ENCODE measurements at regions not wholly inside any gene's neighbourhood (a gene's known extent, or its start where the extent isn't known, plus 50 kb on each side); places are given as distances from the start of the nearest gene placed in this dataset.

DNA sequence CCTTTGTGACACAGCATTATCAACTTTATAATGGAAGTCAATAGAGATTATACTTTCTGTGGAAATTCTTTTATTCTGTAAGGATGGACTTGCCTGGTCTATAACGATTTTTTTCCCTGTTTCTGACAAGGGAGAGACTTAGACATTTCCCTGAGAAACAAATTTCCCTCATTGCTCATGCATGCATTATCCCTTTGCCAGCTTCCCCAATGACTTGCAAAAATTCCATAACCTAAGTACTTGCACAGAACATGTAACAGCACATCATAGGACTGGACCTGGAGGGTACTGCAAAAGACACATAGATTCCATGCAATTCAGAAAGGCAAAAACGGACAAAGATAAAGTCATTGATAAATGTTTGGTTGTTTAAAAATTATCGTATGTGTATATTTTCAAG lies 166.7 kb downstream of the FHIP1A start:
- Mint-ChIP-seq H3K9me3 (ENCODE audit: low read depth) (no peaks in the 10 kb centered on the region), H3K27ac (no peak overlapping the region), H3K36me3 (ENCODE audit: insufficient read depth) (peaks cover 10% of the 10 kb centered on the region), H3K4me3 (ENCODE audit: low read depth) (no peak overlapping the region), H3K4me1 (ENCODE audit: low read depth) (no peaks in the 10 kb centered on the region), H3K27me3 (no peaks in the 10 kb centered on the region)
- TF ChIP-seq, protein P1, sequence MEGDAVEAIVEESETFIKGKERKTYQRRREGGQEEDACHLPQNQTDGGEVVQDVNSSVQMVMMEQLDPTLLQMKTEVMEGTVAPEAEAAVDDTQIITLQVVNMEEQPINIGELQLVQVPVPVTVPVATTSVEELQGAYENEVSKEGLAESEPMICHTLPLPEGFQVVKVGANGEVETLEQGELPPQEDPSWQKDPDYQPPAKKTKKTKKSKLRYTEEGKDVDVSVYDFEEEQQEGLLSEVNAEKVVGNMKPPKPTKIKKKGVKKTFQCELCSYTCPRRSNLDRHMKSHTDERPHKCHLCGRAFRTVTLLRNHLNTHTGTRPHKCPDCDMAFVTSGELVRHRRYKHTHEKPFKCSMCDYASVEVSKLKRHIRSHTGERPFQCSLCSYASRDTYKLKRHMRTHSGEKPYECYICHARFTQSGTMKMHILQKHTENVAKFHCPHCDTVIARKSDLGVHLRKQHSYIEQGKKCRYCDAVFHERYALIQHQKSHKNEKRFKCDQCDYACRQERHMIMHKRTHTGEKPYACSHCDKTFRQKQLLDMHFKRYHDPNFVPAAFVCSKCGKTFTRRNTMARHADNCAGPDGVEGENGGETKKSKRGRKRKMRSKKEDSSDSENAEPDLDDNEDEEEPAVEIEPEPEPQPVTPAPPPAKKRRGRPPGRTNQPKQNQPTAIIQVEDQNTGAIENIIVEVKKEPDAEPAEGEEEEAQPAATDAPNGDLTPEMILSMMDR (IDR thresholded peaks at IDR 0.05; ENCODE audit: unreplicated experiment) = no peak
- no peak for DNase-seq (ENCODE audit: low spot score, unreplicated experiment)

DNA sequence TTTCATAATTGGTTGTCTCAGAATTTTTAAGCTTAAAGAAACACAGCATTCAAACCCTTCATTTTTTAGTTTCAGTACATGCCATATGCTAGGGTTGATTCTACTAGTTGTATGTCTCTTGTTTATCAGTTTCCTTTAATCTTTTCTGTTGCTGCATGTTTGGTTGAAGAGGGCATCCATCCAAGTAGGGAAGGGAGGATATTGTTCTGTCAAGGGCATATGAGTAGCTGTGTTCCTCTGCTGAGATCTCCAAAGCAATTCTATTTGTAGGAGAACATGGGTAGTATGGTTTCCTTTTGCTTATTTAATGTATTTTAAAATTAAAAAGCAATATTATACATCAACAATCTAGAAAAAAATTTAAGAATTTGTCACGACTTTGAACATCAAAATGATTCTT lies 167.7 kb downstream of the FHIP1A start:
- no peak overlapping the region for H3K4me3 Mint-ChIP-seq (ENCODE audit: low read depth)
- H3K4me1 Mint-ChIP-seq (ENCODE audit: low read depth) = no peaks in the 10 kb centered on the region
- DNase-seq (ENCODE audit: low spot score, unreplicated experiment) = no peak
- no peak overlapping the region for H3K27ac Mint-ChIP-seq
- H3K36me3 Mint-ChIP-seq (ENCODE audit: insufficient read depth) = peaks cover 10% of the 10 kb centered on the region
- TF ChIP-seq, protein P1 (IDR thresholded peaks at IDR 0.05; ENCODE audit: unreplicated experiment) = no peak
- no peaks in the 10 kb centered on the region for H3K27me3 Mint-ChIP-seq
- H3K9me3 Mint-ChIP-seq (ENCODE audit: low read depth) = no peaks in the 10 kb centered on the region

DNA sequence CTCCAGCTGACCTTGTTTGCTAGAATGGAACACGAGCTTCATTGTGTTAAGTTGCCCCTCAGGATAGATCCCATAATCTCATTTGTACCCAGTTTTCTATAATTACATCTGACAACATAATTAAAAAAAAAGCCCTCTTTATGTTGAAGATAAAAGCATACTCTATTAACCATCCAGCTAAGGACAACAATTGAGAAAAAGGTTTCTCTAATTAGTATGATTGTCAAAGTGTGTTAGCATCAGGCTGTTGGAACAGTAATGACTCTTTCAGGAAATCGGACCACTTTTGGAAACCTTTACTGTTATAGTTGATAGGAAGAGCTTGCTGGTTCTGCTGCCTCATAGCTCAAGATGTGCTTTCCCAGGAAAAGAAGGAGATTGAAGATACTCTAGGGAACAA lies 172.6 kb downstream of the FHIP1A start:
- Mint-ChIP-seq H3K27me3 (no peaks in the 10 kb centered on the region), H3K36me3 (ENCODE audit: insufficient read depth) (peaks cover 8% of the 10 kb centered on the region), H3K4me1 (ENCODE audit: low read depth) (peaks cover 8% of the 10 kb centered on the region), H3K27ac (no peak overlapping the region), H3K4me3 (ENCODE audit: low read depth) (no peak overlapping the region), H3K9me3 (ENCODE audit: low read depth) (no peaks in the 10 kb centered on the region)
- DNase-seq (ENCODE audit: low spot score, unreplicated experiment) = no peak
- TF ChIP-seq, protein P1 (IDR thresholded peaks at IDR 0.05; ENCODE audit: unreplicated experiment) = no peak

DNA sequence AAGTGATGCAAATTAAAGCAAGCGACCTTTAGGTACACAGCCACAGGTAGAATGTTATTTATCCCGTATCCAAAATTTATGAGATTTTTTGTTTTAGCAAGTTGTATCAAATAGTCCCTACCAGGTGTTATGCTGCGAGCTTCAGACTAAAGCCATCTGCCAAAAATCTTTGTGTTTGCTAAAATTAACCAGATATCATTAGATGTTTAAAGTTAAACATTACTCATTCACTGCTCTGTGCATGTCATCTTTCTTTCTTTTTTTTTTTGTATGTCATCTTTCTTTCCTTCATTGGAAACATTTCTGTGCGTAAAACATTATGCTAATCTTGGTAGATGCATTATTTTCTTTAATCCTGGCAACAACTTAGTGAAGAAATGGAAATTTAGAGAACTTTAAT lies 173.1 kb downstream of the FHIP1A start:
- no peak for DNase-seq (ENCODE audit: low spot score, unreplicated experiment)
- H3K4me1 Mint-ChIP-seq (ENCODE audit: low read depth) = peaks cover 8% of the 10 kb centered on the region
- TF ChIP-seq, protein P1 (IDR thresholded peaks at IDR 0.05; ENCODE audit: unreplicated experiment) = no peak
- H3K36me3 Mint-ChIP-seq (ENCODE audit: insufficient read depth) = peaks cover 7% of the 10 kb centered on the region
- H3K9me3 Mint-ChIP-seq (ENCODE audit: low read depth) = no peaks in the 10 kb centered on the region
- H3K27ac Mint-ChIP-seq = peak overlapping the region; percentile 65
- H3K4me3 Mint-ChIP-seq (ENCODE audit: low read depth) = no peak overlapping the region
- H3K27me3 Mint-ChIP-seq = no peaks in the 10 kb centered on the region

DNA sequence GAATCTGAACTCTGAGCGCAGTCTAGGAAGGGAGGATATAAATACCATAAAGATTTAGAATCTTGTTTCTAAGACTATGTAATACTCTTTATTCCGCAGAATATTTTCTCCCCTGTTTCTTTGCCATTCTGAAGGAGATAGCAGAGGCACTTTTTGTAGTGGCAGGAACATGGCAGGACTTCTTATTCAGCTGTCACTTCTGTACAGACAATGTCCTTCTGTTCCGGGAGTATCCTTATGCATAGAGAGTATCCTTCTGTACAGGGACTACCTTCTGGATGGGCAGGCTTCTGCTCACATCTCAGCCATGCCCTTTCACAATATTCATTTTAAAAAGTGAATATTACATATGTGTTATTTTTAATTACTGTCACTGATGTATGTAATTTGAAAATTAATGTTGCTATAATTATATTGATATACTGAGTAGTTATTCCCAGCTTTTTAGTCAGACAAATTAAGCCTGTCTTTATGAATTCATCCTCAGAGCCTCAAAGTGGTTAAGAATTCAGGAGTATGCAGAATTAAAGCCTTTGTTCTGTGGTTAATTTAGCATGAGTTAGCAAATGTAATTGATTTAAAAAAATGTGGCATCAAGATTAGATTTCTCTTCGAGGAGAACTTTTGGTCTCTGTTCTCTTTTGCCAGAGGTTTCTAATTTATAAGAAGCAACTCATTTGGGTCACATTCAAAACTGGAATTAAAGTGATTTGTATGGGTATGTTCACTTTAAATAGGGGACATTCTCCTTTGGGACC lies 174.4 kb downstream of the FHIP1A start:
- H3K4me1 Mint-ChIP-seq (ENCODE audit: low read depth) = peaks cover 8% of the 10 kb centered on the region
- TF ChIP-seq, protein P1 (IDR thresholded peaks at IDR 0.05; ENCODE audit: unreplicated experiment) = no peak
- H3K27me3 Mint-ChIP-seq = no peaks in the 10 kb centered on the region
- no peak overlapping the region for H3K4me3 Mint-ChIP-seq (ENCODE audit: low read depth)
- H3K36me3 Mint-ChIP-seq (ENCODE audit: insufficient read depth) = no peaks in the 10 kb centered on the region
- DNase-seq (ENCODE audit: low spot score, unreplicated experiment) = no peak
- H3K9me3 Mint-ChIP-seq (ENCODE audit: low read depth) = no peaks in the 10 kb centered on the region
- H3K27ac Mint-ChIP-seq = no peak overlapping the region

All from progenitor cell of endocrine pancreas (in vitro differentiated cells).